BJ (cell line): ENCODE measurements at regions not wholly inside any gene's neighbourhood (a gene's known extent, or its start where the extent isn't known, plus 50 kb on each side); places are given as distances from the start of the nearest gene placed in this dataset.
"Not testable (repeated sequence)": the region's sequence is repeated elsewhere in the genome, so short reads cannot be mapped to it uniquely, and the experiment has no call there.

Experiments
- CTCF ChIA-PET: fragments of 350-600 bp; formaldehyde crosslinking; extraction: SDS; loops from one replicate; lab custom pipeline; 2021; ENCODE audit warnings: antibody characterized with exemption, inconsistent platforms; lab: Yijun Ruan, JAX
- POLR2A ChIA-PET: fragments of 300-600 bp; sonication (Branson Sonifier 250); formaldehyde crosslinking; extraction: SDS; loops from one replicate; lab custom pipeline; 2021; ENCODE audit warnings: antibody characterized with exemption; lab: Charles Lee
- DNase-seq: peaks from one replicate; pipeline ENCODE4 v3.0.0-alpha.2; 2011; ENCODE audit warnings: low read depth
- H3K27me3 ChIP-seq: 2 replicates; pipeline ENCODE4 v1.6.0; 2011; ENCODE audit warnings: low read length; ENCODE audit not compliant: control insufficient read depth, insufficient read depth
- H3K36me3 ChIP-seq: 2 replicates; pipeline ENCODE4 v1.5.1; 2011; ENCODE audit warnings: low read length; ENCODE audit not compliant: control insufficient read depth, insufficient read depth
- H3K4me3 ChIP-seq: 2 replicates; pipeline ENCODE4 v1.5.1; 2011; ENCODE audit warnings: low read depth, mild to moderate bottlenecking, control low read depth, low read length
- TF ChIP-seq, protein P1 (sequence below): IDR thresholded peaks from 2 replicates; pipeline ENCODE4 v1.5.1; 2011; ENCODE audit warnings: low read depth, mild to moderate bottlenecking, control low read depth, inconsistent platforms, low read length, moderate library complexity; ENCODE audit not compliant: insufficient read depth

DNA sequence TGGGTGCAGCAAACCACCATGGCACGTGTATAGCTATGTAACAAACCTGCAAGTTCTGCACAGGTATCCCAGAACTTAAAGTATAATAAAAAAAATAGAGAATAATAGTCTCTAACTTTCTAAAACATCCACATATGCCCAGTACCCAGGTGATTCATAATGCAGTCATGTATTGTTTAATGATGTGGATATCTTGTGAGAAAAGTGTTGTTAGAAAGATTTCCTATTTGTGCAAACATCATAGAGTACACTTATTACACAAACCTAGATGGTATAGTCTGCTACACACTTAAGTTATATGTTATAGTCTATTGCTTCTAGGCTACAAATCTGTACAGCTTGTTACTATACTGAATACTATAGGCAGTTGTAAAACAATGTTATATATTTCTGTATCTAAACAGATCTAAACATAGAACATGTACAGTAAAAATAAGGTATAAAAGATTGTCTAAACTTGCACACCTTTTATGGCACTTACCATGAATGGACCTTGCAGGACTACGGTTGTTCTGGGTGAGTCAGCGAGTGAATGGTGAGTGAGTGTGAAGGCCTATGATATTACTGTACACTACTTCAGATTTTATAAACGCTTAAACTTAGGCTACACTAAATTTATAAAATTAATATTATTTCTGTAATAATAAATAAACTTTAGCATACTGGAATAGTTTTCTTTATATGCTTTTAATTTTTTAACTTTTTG is 232.2 kb upstream of the SLIT2 start:
- Histone ChIP-seq H3K36me3 (no peaks in the 10 kb centered on the region), H3K4me3 (no peak overlapping the region), H3K27me3 (no peaks in the 10 kb centered on the region)
- ChIA-PET POLR2A (no interaction called here), CTCF (interaction anchor here (1.2 kb wide), 1 partner anchor 21 kb away, joined by 3 read pairs; no protein-coding TSS in a partner anchor)
- TF ChIP-seq, protein P1, sequence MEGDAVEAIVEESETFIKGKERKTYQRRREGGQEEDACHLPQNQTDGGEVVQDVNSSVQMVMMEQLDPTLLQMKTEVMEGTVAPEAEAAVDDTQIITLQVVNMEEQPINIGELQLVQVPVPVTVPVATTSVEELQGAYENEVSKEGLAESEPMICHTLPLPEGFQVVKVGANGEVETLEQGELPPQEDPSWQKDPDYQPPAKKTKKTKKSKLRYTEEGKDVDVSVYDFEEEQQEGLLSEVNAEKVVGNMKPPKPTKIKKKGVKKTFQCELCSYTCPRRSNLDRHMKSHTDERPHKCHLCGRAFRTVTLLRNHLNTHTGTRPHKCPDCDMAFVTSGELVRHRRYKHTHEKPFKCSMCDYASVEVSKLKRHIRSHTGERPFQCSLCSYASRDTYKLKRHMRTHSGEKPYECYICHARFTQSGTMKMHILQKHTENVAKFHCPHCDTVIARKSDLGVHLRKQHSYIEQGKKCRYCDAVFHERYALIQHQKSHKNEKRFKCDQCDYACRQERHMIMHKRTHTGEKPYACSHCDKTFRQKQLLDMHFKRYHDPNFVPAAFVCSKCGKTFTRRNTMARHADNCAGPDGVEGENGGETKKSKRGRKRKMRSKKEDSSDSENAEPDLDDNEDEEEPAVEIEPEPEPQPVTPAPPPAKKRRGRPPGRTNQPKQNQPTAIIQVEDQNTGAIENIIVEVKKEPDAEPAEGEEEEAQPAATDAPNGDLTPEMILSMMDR = no peak
- no peak for DNase-seq

DNA sequence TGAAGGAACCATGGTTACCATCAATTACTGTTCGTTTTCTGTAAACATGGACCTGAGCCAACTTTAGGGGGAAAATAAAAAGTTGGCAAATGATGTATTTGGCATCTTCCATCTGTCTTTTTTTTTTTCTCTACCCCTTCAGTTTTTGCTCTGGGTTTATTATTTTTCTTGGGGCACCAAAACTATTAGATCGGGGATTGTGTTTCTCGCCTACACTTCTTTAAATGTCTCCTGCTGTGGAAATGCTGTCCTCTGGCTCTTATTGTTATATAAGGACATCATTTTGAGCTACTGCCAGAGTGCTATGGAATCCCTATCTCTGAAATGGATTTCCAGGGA is 234.0 kb upstream of the SLIT2 start:
- H3K27me3 ChIP-seq = no peaks in the 10 kb centered on the region
- TF ChIP-seq, protein P1 = no peak
- no peaks in the 10 kb centered on the region for H3K36me3 ChIP-seq
- POLR2A ChIA-PET = no interaction called here
- H3K4me3 ChIP-seq = no peak overlapping the region
- CTCF ChIA-PET = no interaction called here
- no peak for DNase-seq

DNA sequence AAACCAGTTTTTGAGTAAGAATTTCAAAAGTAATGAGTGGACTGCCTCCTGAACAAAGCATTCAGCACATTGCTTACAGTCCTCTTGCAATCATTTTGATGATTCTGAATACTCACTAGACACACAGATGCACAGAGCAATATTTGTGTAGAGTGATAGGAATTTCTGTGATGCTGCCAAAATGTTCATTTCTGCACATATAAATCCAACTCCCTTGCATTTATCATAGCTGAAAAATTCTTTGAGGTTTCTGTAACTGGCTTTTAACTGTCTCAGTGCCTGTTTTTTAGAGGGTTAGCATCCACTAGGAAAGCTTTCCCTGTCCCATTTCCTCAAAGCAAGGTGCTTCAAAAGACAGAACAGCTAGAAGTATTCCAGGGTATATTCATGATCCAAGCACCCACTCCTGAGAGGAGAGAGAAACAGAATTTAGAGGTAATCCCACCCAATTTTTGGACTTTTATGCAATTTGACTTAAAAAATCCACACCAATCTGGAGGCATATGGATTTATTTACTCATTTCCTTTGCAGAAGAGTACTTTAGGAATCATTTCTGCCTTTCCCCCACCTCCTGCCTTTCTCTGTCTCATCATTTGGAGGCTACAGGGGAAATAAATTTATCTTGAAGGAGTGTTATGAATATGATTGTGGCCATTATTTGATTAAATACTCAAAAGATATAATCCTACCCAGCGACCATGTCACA is 234.5 kb upstream of the SLIT2 start:
- ChIA-PET CTCF (interaction anchor here (1.1 kb wide), 1 partner anchor 9 kb away, joined by 3 read pairs; no protein-coding TSS in a partner anchor), POLR2A (no interaction called here)
- peak; percentile 77 for DNase-seq
- TF ChIP-seq, protein P1 = no peak
- Histone ChIP-seq H3K27me3 (no peaks in the 10 kb centered on the region), H3K4me3 (no peak overlapping the region), H3K36me3 (no peaks in the 10 kb centered on the region)

DNA sequence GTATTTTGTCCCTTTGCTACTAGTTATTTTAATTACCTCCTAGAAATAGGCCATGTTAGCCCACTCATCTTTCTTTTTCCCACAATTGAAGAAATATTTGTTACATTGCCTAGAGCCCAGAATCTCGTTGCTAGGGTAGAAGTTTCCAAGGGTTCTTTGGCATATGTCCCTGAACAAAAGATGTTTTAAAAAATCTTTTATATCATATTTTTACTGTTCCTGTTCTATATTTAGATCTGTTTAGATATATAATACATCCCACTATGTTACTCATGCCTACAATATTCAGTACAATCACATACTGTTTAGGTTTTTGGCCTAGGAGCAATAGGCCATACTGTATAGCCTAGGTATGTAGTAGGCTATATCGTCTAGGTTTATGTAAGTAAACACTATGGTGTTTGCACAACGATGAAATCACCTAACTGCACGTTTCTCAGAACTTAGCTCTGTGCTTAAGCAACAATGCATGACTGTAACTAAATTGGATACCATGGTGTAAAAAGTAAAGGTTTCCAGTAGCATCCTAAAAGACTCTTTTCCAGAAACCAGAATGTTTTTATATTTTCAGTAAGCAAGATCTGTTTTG is 236.0 kb upstream of the SLIT2 start:
- Histone ChIP-seq H3K4me3 (no peak overlapping the region), H3K36me3 (no peaks in the 10 kb centered on the region), H3K27me3 (no peaks in the 10 kb centered on the region)
- ChIA-PET CTCF (interaction anchor here (1.2 kb wide), 1 partner anchor 233 kb away, joined by 3 read pairs; no protein-coding TSS in a partner anchor), POLR2A (no interaction called here)
- no peak for DNase-seq
- TF ChIP-seq, protein P1 = no peak

DNA sequence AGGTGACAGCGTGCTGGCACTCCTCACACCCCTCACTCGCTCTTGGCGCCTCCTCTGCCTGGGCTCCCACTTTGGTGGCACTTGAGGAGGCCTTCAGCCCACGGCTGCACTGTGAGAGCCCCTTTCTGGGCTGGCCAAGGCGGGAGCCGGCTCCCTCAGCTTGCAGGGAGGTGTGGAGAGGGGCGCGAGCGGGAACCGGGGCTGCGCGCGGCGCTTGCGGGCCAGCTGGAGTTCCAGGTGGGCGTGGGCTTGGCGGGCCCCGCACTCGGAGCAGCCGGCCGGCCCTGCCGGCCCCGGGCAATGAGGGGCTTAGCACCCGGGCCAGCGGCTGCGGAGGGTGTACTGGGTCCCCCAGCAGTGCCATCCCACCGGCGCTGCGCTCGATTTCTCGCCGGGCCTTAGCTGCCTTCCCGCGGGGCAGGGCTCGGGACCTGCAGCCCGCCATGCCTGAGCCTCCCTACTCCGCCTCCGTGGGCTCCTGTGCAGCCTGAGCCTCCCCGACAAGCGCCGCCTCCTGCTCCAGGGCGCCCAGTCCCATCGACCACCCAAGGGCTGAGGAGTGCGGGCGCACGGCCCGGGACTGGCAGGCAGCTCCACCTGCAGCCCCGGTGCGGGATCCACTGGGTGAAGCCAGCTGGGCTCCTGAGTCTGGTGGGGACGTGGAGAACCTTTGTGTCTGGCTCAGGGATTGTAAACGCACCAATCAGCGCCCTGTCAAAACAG is 247.7 kb upstream of the SLIT2 start:
- H3K4me3 ChIP-seq, H3K27me3 ChIP-seq, POLR2A ChIA-PET, H3K36me3 ChIP-seq, CTCF ChIA-PET, DNase-seq: not testable (repeated sequence)
